Calu3 (cell line): ENCODE measurements at regions not wholly inside any gene's neighbourhood (a gene's known extent, or its start where the extent isn't known, plus 50 kb on each side); places are given as distances from the start of the nearest gene placed in this dataset.

Source experiments
- BruUV-seq: library from RNA; stranded (reverse); fragments of 400-500 nt; replicated peaks from 2 replicates; lab custom pipeline; 2021; lab: Mats Ljungman, UMichigan
- CTCF ChIA-PET: fragments of 300-600 bp; sonication (Branson Sonifier 250); formaldehyde crosslinking; loops from one replicate; lab custom pipeline; 2022; ENCODE audit warnings: antibody characterized with exemption; lab: Charles Lee
- DNase-seq: peaks from one replicate; pipeline ENCODE4 v3.0.0; 2022
- H3K27ac Mint-ChIP-seq: one replicate; pipeline ENCODE4 v1.8.0; 2022; ENCODE audit warnings: mixed read lengths; ENCODE audit not compliant: unreplicated experiment
- H3K27me3 Mint-ChIP-seq: one replicate; pipeline ENCODE4 v1.8.0; 2022; ENCODE audit warnings: mixed read lengths; ENCODE audit not compliant: unreplicated experiment
- H3K36me3 Mint-ChIP-seq: one replicate; pipeline ENCODE4 v1.8.0; 2022; ENCODE audit warnings: mild to moderate bottlenecking, moderate library complexity, mixed read lengths; ENCODE audit not compliant: insufficient read depth, unreplicated experiment
- H3K4me1 Mint-ChIP-seq: one replicate; pipeline ENCODE4 v1.8.0; 2022; ENCODE audit warnings: mild to moderate bottlenecking, low read depth, mixed read lengths; ENCODE audit not compliant: unreplicated experiment
- H3K4me3 Mint-ChIP-seq: one replicate; pipeline ENCODE4 v1.8.0; 2022; ENCODE audit warnings: mild to moderate bottlenecking, low read depth, moderate library complexity, mixed read lengths; ENCODE audit not compliant: unreplicated experiment
- H3K9me3 Mint-ChIP-seq: one replicate; pipeline ENCODE4 v1.8.0; 2022; ENCODE audit warnings: low read depth, mixed read lengths; ENCODE audit not compliant: unreplicated experiment
- intact Hi-C: fragments of 100-400 bp; cut with micrococcal nuclease; formaldehyde crosslinking; loops from one replicate; pipeline ENCODE4 v1.10.0; 2022; ENCODE audit not compliant: unreplicated experiment
- TF ChIP-seq, protein P1 (sequence below): fragments of 200-600 bp; IDR thresholded peaks from one replicate; pipeline ENCODE4 v1.8.0; 2022; ENCODE audit warnings: antibody characterized with exemption; ENCODE audit not compliant: unreplicated experiment

DNA sequence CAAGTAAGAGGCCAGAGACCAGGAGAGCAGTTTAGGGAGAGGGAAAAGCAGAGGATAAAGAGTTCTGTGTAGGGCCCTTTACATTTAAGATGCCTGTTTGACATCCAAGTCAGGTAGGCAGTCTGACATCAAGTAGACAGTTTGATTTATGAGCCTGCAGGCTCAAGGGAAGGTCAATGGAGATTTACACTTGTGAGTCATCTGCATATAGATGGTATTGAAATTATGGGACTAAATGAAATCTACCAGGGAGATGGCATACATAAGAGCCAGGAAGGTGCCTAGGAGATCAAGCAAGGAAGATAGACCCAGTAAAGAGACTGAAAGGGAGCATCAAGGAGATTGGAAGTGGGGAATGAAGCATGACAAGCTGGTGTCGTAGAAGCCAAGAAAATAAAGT lies 212.4 kb upstream of the PKDCC start:
- CTCF ChIA-PET, result no interaction called here
- Mint-ChIP-seq H3K27me3 (no peaks in the 10 kb centered on the region), H3K27ac (no peak overlapping the region), H3K36me3 (no peaks in the 10 kb centered on the region), H3K4me3 (no peak overlapping the region), H3K9me3 (no peaks in the 10 kb centered on the region), H3K4me1 (peaks cover 25% of the 10 kb centered on the region)
- intact Hi-C loops, result no loop called here
- BruUV-seq, result no TSS peak
- no peak for DNase-seq
- TF ChIP-seq, protein P1, sequence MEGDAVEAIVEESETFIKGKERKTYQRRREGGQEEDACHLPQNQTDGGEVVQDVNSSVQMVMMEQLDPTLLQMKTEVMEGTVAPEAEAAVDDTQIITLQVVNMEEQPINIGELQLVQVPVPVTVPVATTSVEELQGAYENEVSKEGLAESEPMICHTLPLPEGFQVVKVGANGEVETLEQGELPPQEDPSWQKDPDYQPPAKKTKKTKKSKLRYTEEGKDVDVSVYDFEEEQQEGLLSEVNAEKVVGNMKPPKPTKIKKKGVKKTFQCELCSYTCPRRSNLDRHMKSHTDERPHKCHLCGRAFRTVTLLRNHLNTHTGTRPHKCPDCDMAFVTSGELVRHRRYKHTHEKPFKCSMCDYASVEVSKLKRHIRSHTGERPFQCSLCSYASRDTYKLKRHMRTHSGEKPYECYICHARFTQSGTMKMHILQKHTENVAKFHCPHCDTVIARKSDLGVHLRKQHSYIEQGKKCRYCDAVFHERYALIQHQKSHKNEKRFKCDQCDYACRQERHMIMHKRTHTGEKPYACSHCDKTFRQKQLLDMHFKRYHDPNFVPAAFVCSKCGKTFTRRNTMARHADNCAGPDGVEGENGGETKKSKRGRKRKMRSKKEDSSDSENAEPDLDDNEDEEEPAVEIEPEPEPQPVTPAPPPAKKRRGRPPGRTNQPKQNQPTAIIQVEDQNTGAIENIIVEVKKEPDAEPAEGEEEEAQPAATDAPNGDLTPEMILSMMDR, result no peak

- TF ChIP-seq, protein P1, result no peak
- H3K4me1 Mint-ChIP-seq, result peaks cover 38% of the 10 kb centered on the region
- peaks cover 11% of the 10 kb centered on the region for H3K36me3 Mint-ChIP-seq
- peak; percentile 23 for DNase-seq
- no TSS peak for BruUV-seq
- CTCF ChIA-PET, result interaction anchor here (0.6 kb wide), 1 partner anchor 255 kb away, joined by 3 read pairs; no protein-coding TSS in a partner anchor
- H3K4me3 Mint-ChIP-seq, result no peak overlapping the region
- H3K27me3 Mint-ChIP-seq, result no peaks in the 10 kb centered on the region
- no peaks in the 10 kb centered on the region for H3K9me3 Mint-ChIP-seq
- intact Hi-C loops, result no loop called here
- no peak overlapping the region for H3K27ac Mint-ChIP-seq
These were observed 210.9 kb upstream of the PKDCC start for GRCh38 chr2:41836948-41837347.

- Mint-ChIP-seq H3K27ac (no peak overlapping the region), H3K9me3 (no peaks in the 10 kb centered on the region), H3K4me3 (no peak overlapping the region), H3K27me3 (no peaks in the 10 kb centered on the region), H3K4me1 (peaks cover 38% of the 10 kb centered on the region), H3K36me3 (peaks cover 11% of the 10 kb centered on the region)
- intact Hi-C loops, result no loop called here
- no TSS peak for BruUV-seq
- CTCF ChIA-PET, result no interaction called here
- TF ChIP-seq, protein P1, result no peak
- DNase-seq, result no peak
These were observed 210.2 kb upstream of the PKDCC start for GRCh38 chr2:41837610-41838009.

DNA sequence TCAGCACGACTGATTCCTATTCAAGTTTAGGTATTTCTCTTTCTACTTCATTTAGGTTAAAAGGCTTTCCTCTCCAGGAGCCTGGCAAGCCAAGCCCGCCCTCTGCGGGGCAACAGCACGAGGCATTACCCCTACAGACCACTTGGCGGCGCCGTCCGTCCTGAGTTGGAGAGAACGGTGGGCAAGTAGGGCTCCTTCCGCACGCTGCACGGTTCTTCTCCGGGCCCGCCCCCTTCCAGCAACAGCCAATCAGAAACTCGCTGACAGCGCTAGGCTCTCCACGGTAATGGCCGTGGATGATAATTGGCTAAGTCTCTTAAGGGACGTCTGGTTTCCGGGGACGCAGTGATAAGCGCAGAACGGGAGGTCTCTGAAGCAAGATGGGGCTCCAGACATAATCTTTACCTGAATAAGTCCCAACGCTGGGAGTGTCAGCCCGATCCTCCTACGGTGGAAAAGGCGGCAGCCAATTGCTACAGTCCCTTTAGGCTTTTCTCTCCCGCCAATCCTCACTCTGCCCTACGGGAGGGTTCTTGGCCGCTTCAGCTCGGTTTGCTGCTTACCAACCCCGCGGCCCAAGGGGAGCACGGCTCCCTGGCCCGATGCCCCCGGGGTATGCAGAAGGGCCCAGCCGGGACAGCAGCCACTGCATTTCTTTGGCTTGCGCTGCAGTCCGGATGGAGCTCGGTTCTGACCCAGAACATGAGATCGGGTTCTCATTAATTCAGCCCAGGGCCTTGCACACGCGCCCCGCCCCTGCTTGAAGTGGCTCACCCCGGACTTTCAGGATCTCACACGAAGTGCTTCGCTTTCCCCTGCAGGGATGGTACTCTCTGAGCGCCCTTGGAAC lies 206.9 kb upstream of the PKDCC start:
- TSS peak; percentile 58 for BruUV-seq
- H3K36me3 Mint-ChIP-seq, result peaks cover 11% of the 10 kb centered on the region
- CTCF ChIA-PET, result interaction anchor here (1.0 to 1.7 kb wide), 6 partner anchors 10 to 247 kb away, joined by 3 to 6 read pairs (median 4); no protein-coding TSS in a partner anchor
- no peaks in the 10 kb centered on the region for H3K27me3 Mint-ChIP-seq
- no peaks in the 10 kb centered on the region for H3K9me3 Mint-ChIP-seq
- peak overlapping the region; percentile 96 for H3K4me3 Mint-ChIP-seq
- TF ChIP-seq, protein P1, result peak; percentile 95
- peak overlapping the region; percentile 63 for H3K27ac Mint-ChIP-seq
- peaks cover 25% of the 10 kb centered on the region for H3K4me1 Mint-ChIP-seq
- peak; percentile 98 for DNase-seq
- intact Hi-C loops, result loop anchor here (1.0 kb wide), 1 partner anchor 35 kb away; no protein-coding TSS in a partner anchor
